Fibroblast of lung (primary cell): ENCODE measurements at regions not wholly inside any gene's neighbourhood (a gene's known extent, or its start where the extent isn't known, plus 50 kb on each side); places are given as distances from the start of the nearest gene placed in this dataset.

ENCODE experiments used
- CTCF ChIP-seq, 2 donors: IDR thresholded peaks in 1 of 2; conservative IDR thresholded peaks in 1 of 2; 1 replicate in 1 of 2; 2 replicates in 1 of 2; pipeline ENCODE4 v1.5.1; 2011 to 2012; ENCODE audit warnings: low read length in 2 of 2, control low read depth in 1 of 2, inconsistent platforms in 1 of 2, low read depth in 1 of 2, mild to moderate bottlenecking in 1 of 2
- EZH2 ChIP-seq: IDR thresholded peaks from 2 replicates; pipeline ENCODE4 v1.5.1; 2012; ENCODE audit warnings: low read length, control low read depth, mild to moderate bottlenecking; ENCODE audit errors: missing control alignments

DNA sequence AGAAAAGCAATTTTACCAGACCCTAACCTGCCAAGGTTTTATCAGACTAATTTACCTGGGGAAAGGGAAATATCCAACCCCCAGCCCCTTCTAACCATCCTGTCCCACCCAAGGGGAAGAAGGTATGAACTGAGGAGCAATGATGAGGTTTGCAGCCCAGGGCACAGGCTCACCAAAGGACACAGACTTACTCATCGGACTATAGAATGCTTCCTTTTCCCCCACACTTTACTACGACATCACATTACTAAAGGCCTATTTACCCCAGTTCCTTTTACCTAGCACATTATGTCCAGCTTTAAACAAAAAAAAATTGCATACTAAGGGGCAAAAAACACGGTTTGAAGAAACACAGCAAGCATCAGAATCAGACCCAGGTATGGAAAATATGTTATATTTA, 94.1 kb upstream of the FST start:
- TF ChIP-seq CTCF (conservative IDR thresholded peaks at IDR 0.05 in 1 of 2, IDR thresholded peaks at IDR 0.05 in 1 of 2; ENCODE audit: low read depth in 1 of 2, low read length in 2 of 2) (no peak), EZH2 (no peak)
